ENCODE measurements at regions not wholly inside any gene's neighbourhood (a gene's known extent, or its start where the extent isn't known, plus 50 kb on each side); places are given as distances from the start of the nearest gene placed in this dataset.

- TF ChIP-seq EZH2 (IDR thresholded peaks at IDR 0.05; ENCODE audit: borderline replicate concordance, low read depth, low read length, severe bottlenecking) (no peak), GATA2 (IDR thresholded peaks at IDR 0.05; ENCODE audit: insufficient read depth, insufficient read length, low read depth, low read length) (no peak), POLR2A (IDR thresholded peaks at IDR 0.05; ENCODE audit: low read depth, low read length) (no peak)
- TF ChIP-seq, protein P1, sequence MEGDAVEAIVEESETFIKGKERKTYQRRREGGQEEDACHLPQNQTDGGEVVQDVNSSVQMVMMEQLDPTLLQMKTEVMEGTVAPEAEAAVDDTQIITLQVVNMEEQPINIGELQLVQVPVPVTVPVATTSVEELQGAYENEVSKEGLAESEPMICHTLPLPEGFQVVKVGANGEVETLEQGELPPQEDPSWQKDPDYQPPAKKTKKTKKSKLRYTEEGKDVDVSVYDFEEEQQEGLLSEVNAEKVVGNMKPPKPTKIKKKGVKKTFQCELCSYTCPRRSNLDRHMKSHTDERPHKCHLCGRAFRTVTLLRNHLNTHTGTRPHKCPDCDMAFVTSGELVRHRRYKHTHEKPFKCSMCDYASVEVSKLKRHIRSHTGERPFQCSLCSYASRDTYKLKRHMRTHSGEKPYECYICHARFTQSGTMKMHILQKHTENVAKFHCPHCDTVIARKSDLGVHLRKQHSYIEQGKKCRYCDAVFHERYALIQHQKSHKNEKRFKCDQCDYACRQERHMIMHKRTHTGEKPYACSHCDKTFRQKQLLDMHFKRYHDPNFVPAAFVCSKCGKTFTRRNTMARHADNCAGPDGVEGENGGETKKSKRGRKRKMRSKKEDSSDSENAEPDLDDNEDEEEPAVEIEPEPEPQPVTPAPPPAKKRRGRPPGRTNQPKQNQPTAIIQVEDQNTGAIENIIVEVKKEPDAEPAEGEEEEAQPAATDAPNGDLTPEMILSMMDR (IDR thresholded peaks at IDR 0.05; ENCODE audit: extremely low read depth in 1 of 2, insufficient read depth in 1 of 2, low read depth in 1 of 2, low read length in 2 of 2), result no peak
- TF ChIP-seq, protein P2, sequence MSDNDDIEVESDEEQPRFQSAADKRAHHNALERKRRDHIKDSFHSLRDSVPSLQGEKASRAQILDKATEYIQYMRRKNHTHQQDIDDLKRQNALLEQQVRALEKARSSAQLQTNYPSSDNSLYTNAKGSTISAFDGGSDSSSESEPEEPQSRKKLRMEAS (IDR thresholded peaks at IDR 0.05; ENCODE audit: insufficient read depth, insufficient read length), result no peak
Observed at GRCh38 chr5:89967771-89968444, 441.6 kb downstream of the CETN3 start.

All from endothelial cell of umbilical vein (primary cell).